ENCODE measurements at regions not wholly inside any gene's neighbourhood (a gene's known extent, or its start where the extent isn't known, plus 50 kb on each side); places are given as distances from the start of the nearest gene placed in this dataset.

DNA sequence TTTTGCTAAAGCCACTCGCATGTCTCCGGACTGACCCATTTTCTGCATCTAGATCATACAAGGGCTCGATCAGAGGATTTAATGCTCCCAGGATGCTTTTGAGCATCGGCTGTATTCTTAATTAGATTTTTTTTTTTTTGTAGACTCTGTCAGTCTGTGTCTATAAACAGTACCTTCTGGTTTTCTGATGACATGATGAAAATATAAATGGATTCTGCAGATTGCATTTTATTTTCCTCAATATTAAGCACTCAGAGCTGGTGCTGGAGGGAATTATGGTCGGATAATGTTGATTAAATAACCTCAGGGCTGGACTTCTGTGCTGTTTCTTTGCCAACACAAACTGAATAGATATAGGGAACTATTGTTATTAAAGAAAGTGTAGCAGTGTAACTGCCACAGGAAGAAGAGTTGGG lies 57.1 kb upstream of the LIMCH1 start:
- TF ChIP-seq EZH2phosphoT487 (IDR thresholded peaks at IDR 0.05; ENCODE audit: insufficient read depth, low read depth) (no peak), EZH2 (IDR thresholded peaks at IDR 0.05; ENCODE audit: insufficient read depth, poor library complexity, severe bottlenecking) (no peak)
